Naive thymus-derived CD4-positive, alpha-beta T cell (primary cell): ENCODE measurements at regions not wholly inside any gene's neighbourhood (a gene's known extent, or its start where the extent isn't known, plus 50 kb on each side); places are given as distances from the start of the nearest gene placed in this dataset.

Source experiments
- ATAC-seq: fragments of 150-1000 bp; cut with Tn5 transposase; 2 replicates; pipeline ENCODE4 v1.10.0; 2021; ENCODE audit warnings: mild to moderate bottlenecking, moderate library complexity
- CTCF ChIA-PET: fragments of 350-600 bp; sonication (Branson Sonifier 250); formaldehyde crosslinking; loops from one replicate; lab custom pipeline; 2021; ENCODE audit warnings: antibody characterized with exemption; lab: Charles Lee
- POLR2A ChIA-PET: fragments of 350-600 bp; sonication (Branson Sonifier 250); formaldehyde crosslinking; loops from one replicate; lab custom pipeline; 2021; ENCODE audit warnings: antibody characterized with exemption, inconsistent platforms; lab: Charles Lee
- DNase-seq, 9 donors: peaks; one replicate each; pipeline versions ENCODE4 v3.0.0 to v3.0.0-alpha.2; 2020 to 2022; ENCODE audit warnings: mixed read lengths in 1 of 9
- H3K27ac ChIP-seq: one replicate; pipeline ENCODE4 v1.7.0; 2013; ENCODE audit warnings: mild to moderate bottlenecking, low read depth, low read length, moderate library complexity
- H3K27me3 ChIP-seq, 2 donors: one replicate each; pipeline ENCODE4 v1.7.0; 2013; ENCODE audit warnings: low read length in 2 of 2, mild to moderate bottlenecking in 2 of 2, moderate library complexity in 2 of 2; ENCODE audit not compliant: control insufficient read depth in 2 of 2, insufficient read depth in 2 of 2
- H3K36me3 ChIP-seq, 3 experiments: 1 replicate in 2 of 3; 2 replicates in 1 of 3; pipeline ENCODE4 v1.7.0; 2013; ENCODE audit warnings: low read length in 3 of 3, mild to moderate bottlenecking in 3 of 3, moderate library complexity in 1 of 3; ENCODE audit not compliant: insufficient read depth in 3 of 3, control insufficient read depth in 2 of 3
- H3K4me1 ChIP-seq, 2 donors: one replicate each; pipeline ENCODE4 v1.7.0; 2013; ENCODE audit warnings: low read length in 2 of 2, mild to moderate bottlenecking in 2 of 2, moderate library complexity in 1 of 2; ENCODE audit not compliant: control insufficient read depth in 2 of 2, insufficient read depth in 2 of 2
- H3K4me3 ChIP-seq: 2 replicates; pipeline ENCODE4 v1.7.0; 2013; ENCODE audit warnings: mild to moderate bottlenecking, low read length
- H3K9me3 ChIP-seq, 3 experiments: 1 replicate in 2 of 3; 2 replicates in 1 of 3; pipeline ENCODE4 v1.7.0; 2013; ENCODE audit warnings: low read length in 3 of 3; ENCODE audit not compliant: control insufficient read depth in 2 of 3
- H3K27ac Mint-ChIP-seq, 9 donors: one replicate each; pipeline ENCODE4 v1.8.0; 2020 to 2022; ENCODE audit warnings: mixed read lengths in 9 of 9, mild to moderate bottlenecking in 8 of 9, moderate library complexity in 5 of 9, inconsistent platforms in 2 of 9
- H3K27me3 Mint-ChIP-seq, 5 donors: one replicate each; pipeline ENCODE4 v1.8.0; 2021 to 2022; ENCODE audit warnings: mixed read lengths in 5 of 5, mild to moderate bottlenecking in 1 of 5
- H3K36me3 Mint-ChIP-seq, 5 donors: one replicate each; pipeline ENCODE4 v1.8.0; 2020 to 2022; ENCODE audit warnings: mixed read lengths in 5 of 5, mild to moderate bottlenecking in 3 of 5, inconsistent platforms in 1 of 5
- H3K4me1 Mint-ChIP-seq, 7 donors: one replicate each; pipeline ENCODE4 v1.8.0; 2020 to 2022; ENCODE audit warnings: mixed read lengths in 7 of 7, mild to moderate bottlenecking in 3 of 7, inconsistent platforms in 1 of 7
- H3K4me3 Mint-ChIP-seq, 10 donors: one replicate each; pipeline ENCODE4 v1.8.0; 2020 to 2022; ENCODE audit warnings: mild to moderate bottlenecking in 10 of 10, mixed read lengths in 10 of 10, moderate library complexity in 6 of 10, inconsistent platforms in 2 of 10
- H3K9me3 Mint-ChIP-seq, 11 donors: one replicate each; pipeline ENCODE4 v1.8.0; 2020 to 2022; ENCODE audit warnings: mixed read lengths in 11 of 11, mild to moderate bottlenecking in 4 of 11, inconsistent platforms in 1 of 11, moderate library complexity in 1 of 11
- intact Hi-C, 2 donors: fragments of 100-400 bp; cut with micrococcal nuclease; formaldehyde crosslinking; loops; one replicate each; pipeline ENCODE4 v1.15.1; 2023

GRCh38 chr19:30788105-30788765 is 416.1 kb downstream of the ZNF536 start:
- Mint-ChIP-seq H3K27me3 (peaks cover 0 to 16% (median 4%) of the 10 kb centered on the region in 5 donors), H3K36me3 (no peaks in the 10 kb centered on the region), H3K27ac (no peak overlapping the region), H3K9me3 (peaks cover 0 to 3% (median 0%) of the 10 kb centered on the region in 11 donors), H3K4me1 (peaks cover 0 to 3% (median 0%) of the 10 kb centered on the region in 7 donors), H3K4me3 (no peak overlapping the region)
- no peak for DNase-seq
- Histone ChIP-seq H3K27ac (no peak overlapping the region), H3K9me3 (no peaks in the 10 kb centered on the region), H3K36me3 (no peaks in the 10 kb centered on the region), H3K4me1 (no peaks in the 10 kb centered on the region), H3K4me3 (no peak overlapping the region), H3K27me3 (no peaks in the 10 kb centered on the region)
- POLR2A ChIA-PET, result no interaction called here
- ATAC-seq, result no peak
- intact Hi-C loops, result no loop called here
- CTCF ChIA-PET, result interaction anchor here (0.7 to 0.8 kb wide), 2 partner anchors 17 to 540 kb away, joined by 3 to 6 read pairs; no protein-coding TSS in a partner anchor

GRCh38 chr19:30785458-30786137 is 413.4 kb downstream of the ZNF536 start:
- Histone ChIP-seq H3K27ac (no peak overlapping the region), H3K4me3 (no peak overlapping the region), H3K36me3 (no peaks in the 10 kb centered on the region), H3K4me1 (no peaks in the 10 kb centered on the region), H3K27me3 (no peaks in the 10 kb centered on the region), H3K9me3 (no peaks in the 10 kb centered on the region)
- Mint-ChIP-seq H3K36me3 (no peaks in the 10 kb centered on the region), H3K4me3 (no peak overlapping the region), H3K27ac (no peak overlapping the region), H3K9me3 (peaks cover 0 to 3% (median 0%) of the 10 kb centered on the region in 11 donors), H3K27me3 (peaks cover 0 to 31% (median 10%) of the 10 kb centered on the region in 5 donors), H3K4me1 (peaks cover 0 to 3% (median 0%) of the 10 kb centered on the region in 7 donors)
- ChIA-PET POLR2A (no interaction called here), CTCF (interaction anchor here (0.7 to 2.1 kb wide), 4 partner anchors 572 to 1440 kb away, joined by 3 to 16 read pairs (median 4); no protein-coding TSS in a partner anchor)
- intact Hi-C loops, result loop anchor here in 1 of 2 donors (1.0 to 2.0 kb wide), 2 partner anchors 571 to 1439 kb away; no protein-coding TSS in a partner anchor
- ATAC-seq, result no peak
- no peak for DNase-seq

- ChIA-PET POLR2A (no interaction called here), CTCF (interaction anchor here (0.6 to 2.1 kb wide), 5 partner anchors 8 to 1440 kb away, joined by 4 to 16 read pairs (median 5); no protein-coding TSS in a partner anchor)
- peaks cover 0 to 34% (median 10%) of the 10 kb centered on the region in 5 donors for H3K27me3 Mint-ChIP-seq
- peak; percentile 15 to 61 (median 37) for DNase-seq
- Histone ChIP-seq H3K4me1 (no peaks in the 10 kb centered on the region), H3K27me3 (no peaks in the 10 kb centered on the region), H3K36me3 (no peaks in the 10 kb centered on the region), H3K9me3 (no peaks in the 10 kb centered on the region), H3K4me3 (no peak overlapping the region), H3K27ac (no peak overlapping the region)
- no peak overlapping the region for H3K4me3 Mint-ChIP-seq
- intact Hi-C loops, result loop anchor here in 1 of 2 donors (1.0 to 2.0 kb wide), 2 partner anchors 572 to 1439 kb away; no protein-coding TSS in a partner anchor
- no peak overlapping the region for H3K27ac Mint-ChIP-seq
- ATAC-seq, result peak; percentile 69
- peaks cover 0 to 3% (median 0%) of the 10 kb centered on the region in 11 donors for H3K9me3 Mint-ChIP-seq
- peaks cover 0 to 3% (median 0%) of the 10 kb centered on the region in 7 donors for H3K4me1 Mint-ChIP-seq
- no peaks in the 10 kb centered on the region for H3K36me3 Mint-ChIP-seq
Observed at GRCh38 chr19:30784850-30785457, 412.8 kb downstream of the ZNF536 start.

- Mint-ChIP-seq H3K36me3 (no peaks in the 10 kb centered on the region), H3K27me3 (peaks cover 0 to 34% (median 16%) of the 10 kb centered on the region in 5 donors), H3K4me3 (no peak overlapping the region), H3K27ac (no peak overlapping the region), H3K4me1 (peaks cover 0 to 3% (median 0%) of the 10 kb centered on the region in 7 donors), H3K9me3 (peaks cover 0 to 1% (median 0%) of the 10 kb centered on the region in 11 donors)
- no peaks in the 10 kb centered on the region for H3K27me3 ChIP-seq
- intact Hi-C loops, result loop anchor here in 1 of 2 donors (2.0 kb wide), 1 partner anchor 573 kb away; no protein-coding TSS in a partner anchor
- H3K4me3 ChIP-seq, result no peak overlapping the region
- ATAC-seq (no peak), DNase-seq (no peak)
- H3K27ac ChIP-seq, result no peak overlapping the region
- CTCF ChIA-PET, result interaction anchor here (0.6 to 2.1 kb wide), 6 partner anchors 9 to 1569 kb away, joined by 3 to 16 read pairs (median 4); no protein-coding TSS in a partner anchor
- no peaks in the 10 kb centered on the region for H3K9me3 ChIP-seq
- no peaks in the 10 kb centered on the region for H3K4me1 ChIP-seq
- no peaks in the 10 kb centered on the region for H3K36me3 ChIP-seq
- POLR2A ChIA-PET, result no interaction called here
Observed at GRCh38 chr19:30783936-30784335, 411.8 kb downstream of the ZNF536 start.

- Mint-ChIP-seq H3K4me1 (peaks cover 0 to 3% (median 0%) of the 10 kb centered on the region in 7 donors), H3K4me3 (no peak overlapping the region), H3K27ac (no peak overlapping the region), H3K27me3 (peaks cover 0 to 38% (median 16%) of the 10 kb centered on the region in 5 donors), H3K9me3 (peaks cover 0 to 1% (median 0%) of the 10 kb centered on the region in 11 donors), H3K36me3 (no peaks in the 10 kb centered on the region)
- ChIA-PET POLR2A (no interaction called here), CTCF (interaction anchor here (0.6 to 2.1 kb wide), 2 partner anchors 1442 to 1483 kb away, joined by 3 to 16 read pairs; no protein-coding TSS in a partner anchor)
- no peak for DNase-seq
- intact Hi-C loops, result no loop called here
- Histone ChIP-seq H3K36me3 (no peaks in the 10 kb centered on the region), H3K9me3 (no peaks in the 10 kb centered on the region), H3K27me3 (no peaks in the 10 kb centered on the region), H3K27ac (no peak overlapping the region), H3K4me1 (no peaks in the 10 kb centered on the region), H3K4me3 (no peak overlapping the region)
- ATAC-seq, result no peak
Observed at GRCh38 chr19:30783212-30783611, 411.0 kb downstream of the ZNF536 start.

GRCh38 chr19:30781519-30781918 is 409.3 kb downstream of the ZNF536 start:
- ChIA-PET POLR2A (no interaction called here), CTCF (no interaction called here)
- DNase-seq, result no peak
- Histone ChIP-seq H3K27ac (no peak overlapping the region), H3K27me3 (no peaks in the 10 kb centered on the region), H3K4me1 (no peaks in the 10 kb centered on the region), H3K4me3 (no peak overlapping the region), H3K36me3 (no peaks in the 10 kb centered on the region), H3K9me3 (no peaks in the 10 kb centered on the region)
- Mint-ChIP-seq H3K27ac (no peak overlapping the region), H3K27me3 (peaks cover 0 to 51% (median 16%) of the 10 kb centered on the region in 5 donors), H3K36me3 (no peaks in the 10 kb centered on the region), H3K9me3 (peaks cover 0 to 1% (median 0%) of the 10 kb centered on the region in 11 donors), H3K4me1 (peaks cover 0 to 3% (median 0%) of the 10 kb centered on the region in 7 donors), H3K4me3 (no peak overlapping the region)
- intact Hi-C loops, result no loop called here
- no peak for ATAC-seq
